Naive thymus-derived CD4-positive, alpha-beta T cell (primary cell): ENCODE measurements at regions not wholly inside any gene's neighbourhood (a gene's known extent, or its start where the extent isn't known, plus 50 kb on each side); places are given as distances from the start of the nearest gene placed in this dataset.

ENCODE experiments used
- ATAC-seq: fragments of 150-1000 bp; cut with Tn5 transposase; 2 replicates; pipeline ENCODE4 v1.10.0; 2021; ENCODE audit warnings: mild to moderate bottlenecking, moderate library complexity
- CTCF ChIA-PET: fragments of 350-600 bp; sonication (Branson Sonifier 250); formaldehyde crosslinking; loops from one replicate; lab custom pipeline; 2021; ENCODE audit warnings: antibody characterized with exemption; lab: Charles Lee
- POLR2A ChIA-PET: fragments of 350-600 bp; sonication (Branson Sonifier 250); formaldehyde crosslinking; loops from one replicate; lab custom pipeline; 2021; ENCODE audit warnings: antibody characterized with exemption, inconsistent platforms; lab: Charles Lee
- DNase-seq, 9 donors: peaks; one replicate each; pipeline versions ENCODE4 v3.0.0 to v3.0.0-alpha.2; 2020 to 2022; ENCODE audit warnings: mixed read lengths in 1 of 9
- H3K27ac ChIP-seq: one replicate; pipeline ENCODE4 v1.7.0; 2013; ENCODE audit warnings: mild to moderate bottlenecking, low read depth, low read length, moderate library complexity
- H3K27me3 ChIP-seq, 2 donors: one replicate each; pipeline ENCODE4 v1.7.0; 2013; ENCODE audit warnings: low read length in 2 of 2, mild to moderate bottlenecking in 2 of 2, moderate library complexity in 2 of 2; ENCODE audit not compliant: control insufficient read depth in 2 of 2, insufficient read depth in 2 of 2
- H3K36me3 ChIP-seq, 3 experiments: 1 replicate in 2 of 3; 2 replicates in 1 of 3; pipeline ENCODE4 v1.7.0; 2013; ENCODE audit warnings: low read length in 3 of 3, mild to moderate bottlenecking in 3 of 3, moderate library complexity in 1 of 3; ENCODE audit not compliant: insufficient read depth in 3 of 3, control insufficient read depth in 2 of 3
- H3K4me1 ChIP-seq, 2 donors: one replicate each; pipeline ENCODE4 v1.7.0; 2013; ENCODE audit warnings: low read length in 2 of 2, mild to moderate bottlenecking in 2 of 2, moderate library complexity in 1 of 2; ENCODE audit not compliant: control insufficient read depth in 2 of 2, insufficient read depth in 2 of 2
- H3K4me3 ChIP-seq: 2 replicates; pipeline ENCODE4 v1.7.0; 2013; ENCODE audit warnings: mild to moderate bottlenecking, low read length
- H3K9me3 ChIP-seq, 3 experiments: 1 replicate in 2 of 3; 2 replicates in 1 of 3; pipeline ENCODE4 v1.7.0; 2013; ENCODE audit warnings: low read length in 3 of 3; ENCODE audit not compliant: control insufficient read depth in 2 of 3
- H3K27ac Mint-ChIP-seq, 9 donors: one replicate each; pipeline ENCODE4 v1.8.0; 2020 to 2022; ENCODE audit warnings: mixed read lengths in 9 of 9, mild to moderate bottlenecking in 8 of 9, moderate library complexity in 5 of 9, inconsistent platforms in 2 of 9
- H3K27me3 Mint-ChIP-seq, 5 donors: one replicate each; pipeline ENCODE4 v1.8.0; 2021 to 2022; ENCODE audit warnings: mixed read lengths in 5 of 5, mild to moderate bottlenecking in 1 of 5
- H3K36me3 Mint-ChIP-seq, 5 donors: one replicate each; pipeline ENCODE4 v1.8.0; 2020 to 2022; ENCODE audit warnings: mixed read lengths in 5 of 5, mild to moderate bottlenecking in 3 of 5, inconsistent platforms in 1 of 5
- H3K4me1 Mint-ChIP-seq, 7 donors: one replicate each; pipeline ENCODE4 v1.8.0; 2020 to 2022; ENCODE audit warnings: mixed read lengths in 7 of 7, mild to moderate bottlenecking in 3 of 7, inconsistent platforms in 1 of 7
- H3K4me3 Mint-ChIP-seq, 10 donors: one replicate each; pipeline ENCODE4 v1.8.0; 2020 to 2022; ENCODE audit warnings: mild to moderate bottlenecking in 10 of 10, mixed read lengths in 10 of 10, moderate library complexity in 6 of 10, inconsistent platforms in 2 of 10
- H3K9me3 Mint-ChIP-seq, 11 donors: one replicate each; pipeline ENCODE4 v1.8.0; 2020 to 2022; ENCODE audit warnings: mixed read lengths in 11 of 11, mild to moderate bottlenecking in 4 of 11, inconsistent platforms in 1 of 11, moderate library complexity in 1 of 11
- intact Hi-C, 2 donors: fragments of 100-400 bp; cut with micrococcal nuclease; formaldehyde crosslinking; loops; one replicate each; pipeline ENCODE4 v1.15.1; 2023

DNA sequence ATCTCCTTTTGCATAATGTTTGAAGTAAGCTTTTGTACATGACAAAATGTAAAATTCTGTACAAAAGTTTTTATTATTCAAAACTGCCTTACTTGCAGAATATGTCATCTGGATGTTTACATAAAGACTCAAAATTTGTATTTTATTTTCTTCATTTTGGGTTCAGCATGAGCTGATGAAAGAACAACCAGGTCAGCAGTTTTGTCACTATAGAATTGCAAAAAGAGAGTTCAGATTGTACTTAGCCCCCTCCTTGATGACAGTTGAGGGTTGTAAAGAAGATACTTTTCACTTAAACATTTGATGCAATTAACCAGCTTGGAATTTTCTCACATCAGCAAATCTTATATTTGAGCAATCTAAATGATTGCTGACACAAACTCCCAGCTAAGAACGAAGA lies 669.3 kb downstream of the PLA2G4A start:
- H3K36me3 Mint-ChIP-seq, result no peaks in the 10 kb centered on the region

DNA sequence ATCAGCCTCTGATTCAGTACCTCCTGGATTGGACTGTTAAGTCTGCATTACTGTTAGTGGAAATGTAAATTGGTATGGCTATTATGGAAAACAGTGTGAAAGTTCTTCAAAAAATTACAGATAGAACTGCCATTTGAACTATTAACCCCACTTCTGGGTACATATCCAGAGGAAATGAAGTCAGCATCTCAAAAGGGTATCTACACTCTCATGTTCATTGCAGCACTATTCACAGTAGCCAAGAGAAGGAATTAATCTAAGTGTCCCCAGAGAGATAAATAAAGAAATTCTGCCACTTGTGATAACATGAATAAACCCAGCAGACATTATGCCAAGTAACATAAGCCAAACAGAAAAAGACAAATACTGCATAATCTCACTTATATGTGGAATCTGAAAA lies 676.0 kb downstream of the PLA2G4A start:
- ChIA-PET CTCF (no interaction called here), POLR2A (no interaction called here)
- H3K4me3 ChIP-seq, result no peak overlapping the region
- no peak overlapping the region for H3K27ac ChIP-seq
- Mint-ChIP-seq H3K4me3 (no peak overlapping the region), H3K36me3 (no peaks in the 10 kb centered on the region), H3K27ac (no peak overlapping the region), H3K27me3 (no peaks in the 10 kb centered on the region), H3K9me3 (peaks cover 0 to 15% (median 1%) of the 10 kb centered on the region in 11 donors), H3K4me1 (no peaks in the 10 kb centered on the region)
- intact Hi-C loops, result no loop called here
- H3K27me3 ChIP-seq, result no peaks in the 10 kb centered on the region
- H3K36me3 ChIP-seq, result no peaks in the 10 kb centered on the region
- no peaks in the 10 kb centered on the region for H3K9me3 ChIP-seq
- no peak for DNase-seq
- ATAC-seq, result no peak
- H3K4me1 ChIP-seq, result no peaks in the 10 kb centered on the region

More for the DNA sequence above, 669.3 kb downstream of the PLA2G4A start:
- H3K4me3 ChIP-seq, result no peak overlapping the region
- Mint-ChIP-seq H3K27ac (no peak overlapping the region), H3K9me3 (peaks cover 0 to 5% (median 0%) of the 10 kb centered on the region in 11 donors), H3K4me1 (no peaks in the 10 kb centered on the region), H3K27me3 (no peaks in the 10 kb centered on the region), H3K4me3 (no peak overlapping the region)
- ATAC-seq (no peak), DNase-seq (no peak)
- H3K36me3 ChIP-seq, result no peaks in the 10 kb centered on the region
- no peaks in the 10 kb centered on the region for H3K9me3 ChIP-seq
- ChIA-PET CTCF (no interaction called here), POLR2A (no interaction called here)
- intact Hi-C loops, result no loop called here
- no peaks in the 10 kb centered on the region for H3K4me1 ChIP-seq
- no peak overlapping the region for H3K27ac ChIP-seq
- H3K27me3 ChIP-seq, result no peaks in the 10 kb centered on the region

DNA sequence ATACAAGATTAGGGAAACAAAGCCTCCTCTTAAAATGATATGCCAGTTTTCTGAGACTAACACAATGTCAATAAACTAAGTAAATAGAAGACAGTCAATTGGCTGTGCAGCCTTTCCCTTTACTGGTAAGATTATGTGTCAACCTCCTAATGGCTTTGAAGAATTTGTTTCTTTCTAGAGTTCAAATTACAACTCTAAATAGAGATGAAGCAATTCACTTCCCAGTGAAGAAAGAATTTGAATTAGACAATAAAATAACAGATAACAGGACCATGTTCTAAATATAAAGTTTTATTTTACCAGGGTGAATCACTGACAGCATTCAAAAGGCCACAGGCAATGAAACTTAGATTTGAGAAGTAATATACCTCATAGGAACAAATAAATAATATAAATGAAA lies 680.3 kb downstream of the PLA2G4A start:
- Mint-ChIP-seq H3K27ac (no peak overlapping the region), H3K4me1 (no peaks in the 10 kb centered on the region), H3K36me3 (no peaks in the 10 kb centered on the region), H3K9me3 (peaks cover 0 to 24% (median 6%) of the 10 kb centered on the region in 11 donors), H3K4me3 (no peak overlapping the region), H3K27me3 (no peaks in the 10 kb centered on the region)
- ChIA-PET POLR2A (no interaction called here), CTCF (no interaction called here)
- intact Hi-C loops, result no loop called here
- Histone ChIP-seq H3K27ac (no peak overlapping the region), H3K4me1 (no peaks in the 10 kb centered on the region), H3K36me3 (no peaks in the 10 kb centered on the region), H3K27me3 (no peaks in the 10 kb centered on the region), H3K4me3 (no peak overlapping the region), H3K9me3 (no peaks in the 10 kb centered on the region)
- ATAC-seq, result no peak
- no peak for DNase-seq

DNA sequence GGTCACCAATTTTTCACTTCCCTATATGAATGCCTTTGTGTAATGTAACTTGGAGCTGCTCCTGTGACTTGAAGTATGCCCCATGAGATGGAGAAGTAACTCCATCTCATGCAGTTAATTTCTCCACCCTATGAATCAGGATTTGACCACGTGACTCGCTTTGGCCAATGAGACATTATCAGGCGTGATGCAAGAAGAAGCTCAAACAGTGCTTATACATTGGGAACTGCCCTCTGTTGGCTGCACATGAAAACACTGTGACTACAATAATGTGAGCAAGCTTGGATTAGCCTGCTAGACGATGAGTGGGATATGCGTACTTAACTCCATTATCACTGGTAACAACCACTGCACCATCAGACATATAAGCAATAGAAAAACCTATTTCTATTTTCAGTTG lies 684.4 kb downstream of the PLA2G4A start:
- no peak overlapping the region for H3K4me3 ChIP-seq
- Mint-ChIP-seq H3K27ac (no peak overlapping the region), H3K36me3 (no peaks in the 10 kb centered on the region), H3K9me3 (peaks cover 4 to 23% (median 6%) of the 10 kb centered on the region in 11 donors), H3K4me3 (no peak overlapping the region), H3K4me1 (no peaks in the 10 kb centered on the region), H3K27me3 (no peaks in the 10 kb centered on the region)
- no peak overlapping the region for H3K27ac ChIP-seq
- no peaks in the 10 kb centered on the region for H3K9me3 ChIP-seq
- DNase-seq (no peak), ATAC-seq (no peak)
- H3K36me3 ChIP-seq, result no peaks in the 10 kb centered on the region
- H3K27me3 ChIP-seq, result no peaks in the 10 kb centered on the region
- ChIA-PET POLR2A (no interaction called here), CTCF (no interaction called here)
- no peaks in the 10 kb centered on the region for H3K4me1 ChIP-seq
- intact Hi-C loops, result no loop called here

DNA sequence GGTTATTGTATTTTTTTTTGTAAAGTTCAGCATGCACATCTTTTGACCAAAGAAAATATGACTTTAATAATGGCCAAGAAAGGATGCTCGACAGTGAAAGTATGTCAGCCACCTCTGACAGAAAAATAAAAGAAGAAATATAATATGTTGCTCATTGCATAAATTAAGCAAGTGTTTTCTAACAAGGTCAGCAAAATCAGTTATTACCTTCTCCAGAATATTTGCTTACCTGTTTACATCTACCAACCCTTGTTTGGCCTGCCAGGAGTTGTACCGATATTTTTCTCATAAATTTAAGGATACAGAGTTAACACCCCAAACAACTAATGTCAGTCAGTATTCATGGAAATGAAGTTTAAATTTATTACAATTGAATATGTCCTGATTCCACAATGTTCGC lies 685.4 kb downstream of the PLA2G4A start:
- H3K4me3 ChIP-seq, result no peak overlapping the region
- DNase-seq (no peak), ATAC-seq (no peak)
- no peak overlapping the region for H3K27ac Mint-ChIP-seq
- no peaks in the 10 kb centered on the region for H3K9me3 ChIP-seq
- no peaks in the 10 kb centered on the region for H3K27me3 ChIP-seq
- no peaks in the 10 kb centered on the region for H3K36me3 ChIP-seq
- intact Hi-C loops, result no loop called here
- H3K27me3 Mint-ChIP-seq, result no peaks in the 10 kb centered on the region
- POLR2A ChIA-PET, result no interaction called here
- H3K36me3 Mint-ChIP-seq, result no peaks in the 10 kb centered on the region
- H3K4me1 Mint-ChIP-seq, result no peaks in the 10 kb centered on the region
- CTCF ChIA-PET, result no interaction called here
- H3K9me3 Mint-ChIP-seq, result peaks cover 4 to 23% (median 6%) of the 10 kb centered on the region in 11 donors
- no peaks in the 10 kb centered on the region for H3K4me1 ChIP-seq
- H3K4me3 Mint-ChIP-seq, result no peak overlapping the region
- no peak overlapping the region for H3K27ac ChIP-seq

DNA sequence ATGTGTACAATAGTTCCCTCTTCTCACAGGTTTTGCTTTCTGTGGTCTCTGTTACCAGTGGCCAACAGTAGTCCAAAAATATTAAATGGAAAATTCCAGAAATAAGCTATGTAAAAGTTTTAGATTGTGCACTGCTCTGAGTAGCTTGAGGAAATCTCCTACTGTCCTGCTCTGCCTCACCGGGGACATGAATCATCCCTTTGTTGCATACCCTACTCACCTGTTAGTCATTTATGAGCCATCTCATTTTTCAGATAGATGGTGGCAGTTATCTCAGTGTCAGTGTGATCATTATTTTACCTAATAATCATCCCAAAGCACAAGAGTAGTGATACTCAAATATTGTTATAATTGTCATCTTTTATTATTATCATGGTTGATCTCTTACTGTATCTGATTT lies 688.1 kb downstream of the PLA2G4A start:
- no peak for ATAC-seq
- Mint-ChIP-seq H3K9me3 (peaks cover 0 to 14% (median 5%) of the 10 kb centered on the region in 11 donors), H3K27ac (no peak overlapping the region), H3K36me3 (no peaks in the 10 kb centered on the region), H3K4me1 (no peaks in the 10 kb centered on the region), H3K4me3 (no peak overlapping the region), H3K27me3 (no peaks in the 10 kb centered on the region)
- Histone ChIP-seq H3K9me3 (no peaks in the 10 kb centered on the region), H3K4me3 (no peak overlapping the region), H3K27me3 (no peaks in the 10 kb centered on the region), H3K27ac (no peak overlapping the region), H3K36me3 (no peaks in the 10 kb centered on the region), H3K4me1 (no peaks in the 10 kb centered on the region)
- no peak for DNase-seq
- ChIA-PET CTCF (no interaction called here), POLR2A (no interaction called here)
- intact Hi-C loops, result no loop called here

DNA sequence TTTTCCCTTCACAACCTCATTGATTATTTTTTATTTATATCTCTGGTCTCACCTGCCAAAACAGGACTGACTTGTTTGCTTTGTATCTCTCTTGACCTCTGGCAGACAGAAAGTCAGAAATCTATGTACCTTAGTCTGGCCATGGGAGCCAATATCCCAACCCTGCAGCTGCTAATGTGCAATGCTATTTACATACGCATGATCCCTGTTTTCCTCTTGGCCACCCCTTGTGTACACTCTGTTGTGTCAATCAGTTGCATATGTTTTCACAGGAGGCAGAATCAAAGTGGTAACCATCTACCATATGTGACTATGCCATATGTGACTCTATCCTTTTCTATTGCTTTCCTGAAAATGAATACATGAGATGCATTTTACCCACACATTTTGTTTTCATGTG lies 688.8 kb downstream of the PLA2G4A start:
- Mint-ChIP-seq H3K27me3 (no peaks in the 10 kb centered on the region), H3K27ac (no peak overlapping the region), H3K4me1 (no peaks in the 10 kb centered on the region), H3K4me3 (no peak overlapping the region), H3K9me3 (peaks cover 0 to 7% (median 4%) of the 10 kb centered on the region in 11 donors), H3K36me3 (no peaks in the 10 kb centered on the region)
- Histone ChIP-seq H3K36me3 (no peaks in the 10 kb centered on the region), H3K9me3 (no peaks in the 10 kb centered on the region), H3K4me3 (no peak overlapping the region), H3K27ac (no peak overlapping the region), H3K4me1 (no peaks in the 10 kb centered on the region), H3K27me3 (no peaks in the 10 kb centered on the region)
- ChIA-PET CTCF (no interaction called here), POLR2A (no interaction called here)
- no peak for DNase-seq
- intact Hi-C loops, result no loop called here
- ATAC-seq, result no peak
